ENCODE measurements at regions not wholly inside any gene's neighbourhood (a gene's known extent, or its start where the extent isn't known, plus 50 kb on each side); places are given as distances from the start of the nearest gene placed in this dataset.

DNA sequence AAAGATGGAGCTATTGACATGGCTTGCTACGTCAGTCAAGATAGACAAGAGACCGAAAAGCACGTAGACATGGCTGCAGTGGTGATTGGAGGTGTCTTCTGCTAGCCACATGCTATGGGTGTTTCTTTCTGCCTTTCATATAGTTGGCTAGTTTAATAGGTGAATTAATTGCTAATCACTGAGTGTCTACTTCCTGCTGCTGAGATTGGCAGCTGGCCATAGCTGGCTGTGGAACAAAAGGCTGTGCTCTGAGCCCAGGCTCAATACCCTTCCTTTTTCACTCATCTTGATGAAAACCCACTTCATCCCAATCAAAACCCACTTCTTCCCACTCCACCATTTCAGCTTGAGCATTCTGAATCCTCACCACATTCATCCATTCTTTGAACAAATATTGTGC lies 221.4 kb upstream of the MAF start:
- no peak overlapping the region for H3K4me3 ChIP-seq (replicated peaks in 1 of 2; ENCODE audit: low read depth in 2 of 2, low read length in 2 of 2)
- TF ChIP-seq, protein P1, sequence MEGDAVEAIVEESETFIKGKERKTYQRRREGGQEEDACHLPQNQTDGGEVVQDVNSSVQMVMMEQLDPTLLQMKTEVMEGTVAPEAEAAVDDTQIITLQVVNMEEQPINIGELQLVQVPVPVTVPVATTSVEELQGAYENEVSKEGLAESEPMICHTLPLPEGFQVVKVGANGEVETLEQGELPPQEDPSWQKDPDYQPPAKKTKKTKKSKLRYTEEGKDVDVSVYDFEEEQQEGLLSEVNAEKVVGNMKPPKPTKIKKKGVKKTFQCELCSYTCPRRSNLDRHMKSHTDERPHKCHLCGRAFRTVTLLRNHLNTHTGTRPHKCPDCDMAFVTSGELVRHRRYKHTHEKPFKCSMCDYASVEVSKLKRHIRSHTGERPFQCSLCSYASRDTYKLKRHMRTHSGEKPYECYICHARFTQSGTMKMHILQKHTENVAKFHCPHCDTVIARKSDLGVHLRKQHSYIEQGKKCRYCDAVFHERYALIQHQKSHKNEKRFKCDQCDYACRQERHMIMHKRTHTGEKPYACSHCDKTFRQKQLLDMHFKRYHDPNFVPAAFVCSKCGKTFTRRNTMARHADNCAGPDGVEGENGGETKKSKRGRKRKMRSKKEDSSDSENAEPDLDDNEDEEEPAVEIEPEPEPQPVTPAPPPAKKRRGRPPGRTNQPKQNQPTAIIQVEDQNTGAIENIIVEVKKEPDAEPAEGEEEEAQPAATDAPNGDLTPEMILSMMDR (IDR thresholded peaks at IDR 0.05; ENCODE audit: low read depth, low read length), result no peak
- DNase-seq (ENCODE audit: low read depth in 2 of 2), result no peak

DNA sequence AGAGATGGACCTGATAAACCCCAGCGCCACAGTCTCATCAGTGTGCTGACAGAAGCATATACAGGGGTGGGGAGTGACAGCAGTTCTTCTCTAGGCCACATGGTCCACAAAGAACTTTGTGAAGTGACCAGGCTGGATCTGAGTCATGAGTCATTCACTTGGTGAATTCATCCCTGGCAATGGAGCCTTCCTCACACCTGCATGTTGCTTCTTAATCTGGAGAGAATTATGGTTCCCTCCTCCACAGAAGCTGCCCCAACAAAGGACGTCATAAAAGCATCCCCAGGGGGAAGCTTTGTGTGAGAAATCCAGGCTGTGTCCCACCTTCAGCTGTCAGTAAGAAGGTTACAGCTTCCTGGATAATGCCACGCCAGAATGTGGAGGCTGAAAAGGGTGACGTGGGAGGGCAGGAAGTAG lies 215.6 kb upstream of the MAF start:
- no peak for DNase-seq (ENCODE audit: low read depth in 2 of 2)
- TF ChIP-seq, protein P1 (IDR thresholded peaks at IDR 0.05; ENCODE audit: low read depth, low read length), result no peak
- no peak overlapping the region for H3K4me3 ChIP-seq (replicated peaks in 1 of 2; ENCODE audit: low read depth in 2 of 2, low read length in 2 of 2)

DNA sequence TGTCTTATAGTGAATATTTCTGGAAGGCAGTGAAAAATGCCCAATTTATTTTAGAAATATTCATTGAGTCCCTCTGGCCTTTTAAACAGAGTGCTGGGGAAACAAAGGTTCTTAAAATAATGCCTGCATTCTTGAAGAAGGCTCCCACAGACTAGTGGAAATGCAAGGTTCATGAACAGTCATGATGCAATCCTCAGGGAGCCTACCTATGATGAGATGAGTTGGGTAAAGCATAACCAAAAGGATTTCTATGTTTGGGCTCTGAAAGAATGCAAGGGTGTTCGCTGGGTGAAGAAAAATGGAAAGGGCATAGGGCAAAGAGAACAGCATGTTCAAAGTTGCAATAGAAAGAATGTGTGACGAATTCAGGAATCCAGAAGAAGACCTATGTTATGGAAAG lies 214.5 kb upstream of the MAF start:
- TF ChIP-seq, protein P1 (IDR thresholded peaks at IDR 0.05; ENCODE audit: low read depth, low read length), result no peak
- DNase-seq (ENCODE audit: low read depth in 2 of 2), result no peak
- H3K4me3 ChIP-seq (replicated peaks in 1 of 2; ENCODE audit: low read depth in 2 of 2, low read length in 2 of 2), result no peak overlapping the region

DNA sequence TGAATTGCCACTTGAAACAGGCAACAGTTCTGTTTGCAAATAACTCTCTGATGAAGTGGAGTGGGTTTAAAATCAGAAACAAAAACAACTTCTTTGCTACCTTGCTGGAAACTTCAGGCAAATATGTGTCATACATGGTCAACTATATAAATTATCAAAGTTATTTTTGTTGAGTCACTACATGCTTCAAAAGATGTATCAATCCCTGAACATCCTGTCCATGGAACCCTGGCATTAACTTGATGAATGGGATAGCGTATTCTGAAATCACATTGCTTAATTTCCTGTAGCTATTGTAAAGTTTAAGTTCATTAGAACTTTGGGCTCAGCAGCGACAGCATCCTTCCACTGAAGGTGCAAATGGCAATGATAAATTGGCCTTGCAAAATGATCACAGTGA lies 213.6 kb upstream of the MAF start:
- no peak for DNase-seq (ENCODE audit: low read depth in 2 of 2)
- TF ChIP-seq, protein P1 (IDR thresholded peaks at IDR 0.05; ENCODE audit: low read depth, low read length), result no peak
- no peak overlapping the region for H3K4me3 ChIP-seq (replicated peaks in 1 of 2; ENCODE audit: low read depth in 2 of 2, low read length in 2 of 2)

DNA sequence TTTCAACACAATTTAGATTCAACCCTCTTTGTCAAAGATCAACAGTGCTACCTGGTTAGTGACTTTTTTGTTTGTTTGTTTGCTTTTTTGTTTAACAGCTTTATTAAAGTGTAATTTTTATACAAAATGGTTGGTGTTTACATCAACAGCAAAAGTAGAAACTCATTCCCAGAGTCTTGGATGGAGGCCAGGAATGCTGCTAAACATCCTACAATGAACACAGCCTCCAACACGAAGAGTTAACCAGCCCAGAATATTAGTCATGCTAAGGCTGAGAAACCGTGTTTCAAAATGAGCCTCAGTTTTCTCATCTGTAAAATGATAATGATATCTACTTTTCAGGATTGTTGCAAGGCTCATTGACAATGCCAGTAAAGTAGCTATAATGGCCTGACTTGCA lies 211.0 kb upstream of the MAF start:
- TF ChIP-seq, protein P1 (IDR thresholded peaks at IDR 0.05; ENCODE audit: low read depth, low read length), result no peak
- peak in 1 of 2 donors; percentile 36 for DNase-seq (ENCODE audit: low read depth in 2 of 2)
- H3K4me3 ChIP-seq (replicated peaks in 1 of 2; ENCODE audit: low read depth in 2 of 2, low read length in 2 of 2), result no peak overlapping the region

DNA sequence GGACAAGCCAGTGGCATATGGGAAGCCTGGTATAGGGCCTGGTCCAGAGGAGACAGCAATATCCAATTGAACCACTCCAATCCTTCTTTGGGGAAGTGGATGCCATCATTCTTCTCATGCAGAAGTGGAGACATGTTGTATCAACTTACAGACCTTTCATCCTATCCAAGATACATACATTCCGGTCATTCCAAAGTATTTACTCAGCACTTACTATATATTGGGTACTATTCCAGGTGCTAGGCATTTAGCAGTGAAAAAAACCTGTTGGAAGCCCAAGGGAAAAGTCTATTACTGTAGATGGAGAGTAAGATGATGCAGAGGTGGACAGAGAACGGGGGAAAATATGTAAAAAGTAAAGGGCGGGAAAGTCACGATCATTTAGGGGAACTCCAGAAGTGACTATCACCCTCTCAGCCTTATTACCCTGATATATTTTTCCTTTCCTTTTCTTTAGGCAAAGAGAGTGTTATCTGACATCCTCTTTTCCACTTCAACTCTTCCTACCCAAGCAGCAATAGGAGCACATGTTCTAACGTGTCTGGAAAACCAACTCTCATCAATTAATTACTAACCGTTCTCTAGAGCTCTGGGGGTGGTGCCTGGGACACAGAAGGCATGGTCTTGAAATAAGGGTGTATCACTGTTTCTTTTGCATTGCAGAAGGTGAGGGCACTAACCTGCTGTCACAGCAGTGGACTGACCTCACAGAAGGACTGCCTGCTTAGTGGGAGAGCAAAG lies 210.1 kb upstream of the MAF start:
- no peak overlapping the region for H3K4me3 ChIP-seq (replicated peaks in 1 of 2; ENCODE audit: low read depth in 2 of 2, low read length in 2 of 2)
- no peak for DNase-seq (ENCODE audit: low read depth in 2 of 2)
- TF ChIP-seq, protein P1 (IDR thresholded peaks at IDR 0.05; ENCODE audit: low read depth, low read length), result no peak

DNA sequence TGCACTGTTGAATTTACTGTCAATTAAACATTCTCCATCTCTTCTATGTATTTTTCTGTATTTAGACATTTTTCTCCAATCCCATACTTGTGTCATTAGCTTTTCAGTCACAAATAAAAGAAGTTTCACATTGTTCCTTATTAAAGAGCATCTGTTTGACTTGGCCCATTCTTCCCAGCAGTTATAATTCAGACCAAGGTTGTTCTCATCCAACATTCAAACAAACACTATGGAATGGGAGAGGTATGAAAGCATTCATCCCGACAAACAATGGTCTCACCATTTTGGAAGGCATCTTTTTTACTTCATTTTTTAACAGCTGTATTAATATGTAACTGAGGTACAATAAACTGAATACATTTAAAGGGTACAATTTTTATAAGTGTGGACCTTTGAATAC lies 208.8 kb upstream of the MAF start:
- no peak for DNase-seq (ENCODE audit: low read depth in 2 of 2)
- TF ChIP-seq, protein P1 (IDR thresholded peaks at IDR 0.05; ENCODE audit: low read depth, low read length), result no peak
- H3K4me3 ChIP-seq (replicated peaks in 1 of 2; ENCODE audit: low read depth in 2 of 2, low read length in 2 of 2), result no peak overlapping the region
